ENCODE measurements at regions not wholly inside any gene's neighbourhood (a gene's known extent, or its start where the extent isn't known, plus 50 kb on each side); places are given as distances from the start of the nearest gene placed in this dataset.

- TF ChIP-seq CTCF (IDR thresholded peaks at IDR 0.05; ENCODE audit: insufficient read depth, low read length, poor library complexity, severe bottlenecking) (no peak), EZH2phosphoT487 (conservative IDR thresholded peaks at IDR 0.05; ENCODE audit: low read length) (no peak)
- Histone ChIP-seq H3K79me2 (ENCODE audit: insufficient read depth, low read length) (no peaks in the 10 kb centered on the region), H3K36me3 (ENCODE audit: low read length) (no peaks in the 10 kb centered on the region), H4K20me1 (ENCODE audit: low read depth, low read length) (no peaks in the 10 kb centered on the region), H3K27ac (ENCODE audit: low read depth, low read length) (no peak overlapping the region), H3K4me2 (ENCODE audit: low read depth, low read length, poor library complexity, severe bottlenecking) (no peak overlapping the region), H3K9me2 (replicated peaks; ENCODE audit: insufficient read depth, low read length) (no peaks in the 10 kb centered on the region), H3K9ac (ENCODE audit: low read length) (no peak overlapping the region), H3F3A (ENCODE audit: insufficient read depth) (no peaks in the 10 kb centered on the region), H3K9me3 (ENCODE audit: insufficient read depth, low read length) (no peaks in the 10 kb centered on the region), H2AFZ (ENCODE audit: low read depth, low read length, severe bottlenecking) (no peak overlapping the region), H3K27me3 (ENCODE audit: low read length) (no peaks in the 10 kb centered on the region), H3K4me3 (ENCODE audit: insufficient read depth, low read length, poor library complexity, severe bottlenecking) (no peak overlapping the region)
These were observed 684.9 kb upstream of the TMEM132C start for GRCh38 chr12:127582074-127582473.

GRCh38 chr12:127583041-127583440, 683.9 kb upstream of the TMEM132C start:
- H3K27me3 ChIP-seq (ENCODE audit: low read length), result no peaks in the 10 kb centered on the region
- H3K4me2 ChIP-seq (ENCODE audit: low read depth, low read length, poor library complexity, severe bottlenecking), result no peak overlapping the region
- H3F3A ChIP-seq (ENCODE audit: insufficient read depth), result no peaks in the 10 kb centered on the region
- no peaks in the 10 kb centered on the region for H3K36me3 ChIP-seq (ENCODE audit: low read length)
- no peak overlapping the region for H3K9ac ChIP-seq (ENCODE audit: low read length)
- H4K20me1 ChIP-seq (ENCODE audit: low read depth, low read length), result no peaks in the 10 kb centered on the region
- no peaks in the 10 kb centered on the region for H3K9me2 ChIP-seq (replicated peaks; ENCODE audit: insufficient read depth, low read length)
- no peak overlapping the region for H3K27ac ChIP-seq (ENCODE audit: low read depth, low read length)
- no peaks in the 10 kb centered on the region for H3K79me2 ChIP-seq (ENCODE audit: insufficient read depth, low read length)
- TF ChIP-seq EZH2phosphoT487 (conservative IDR thresholded peaks at IDR 0.05; ENCODE audit: low read length), result no peak
- no peak for TF ChIP-seq CTCF (IDR thresholded peaks at IDR 0.05; ENCODE audit: insufficient read depth, low read length, poor library complexity, severe bottlenecking)
- no peaks in the 10 kb centered on the region for H3K9me3 ChIP-seq (ENCODE audit: insufficient read depth, low read length)
- H3K4me3 ChIP-seq (ENCODE audit: insufficient read depth, low read length, poor library complexity, severe bottlenecking), result no peak overlapping the region
- no peak overlapping the region for H2AFZ ChIP-seq (ENCODE audit: low read depth, low read length, severe bottlenecking)

GRCh38 chr12:127588249-127588648, 678.7 kb upstream of the TMEM132C start:
- no peaks in the 10 kb centered on the region for H3K9me2 ChIP-seq (replicated peaks; ENCODE audit: insufficient read depth, low read length)
- TF ChIP-seq EZH2phosphoT487 (conservative IDR thresholded peaks at IDR 0.05; ENCODE audit: low read length) (no peak), CTCF (IDR thresholded peaks at IDR 0.05; ENCODE audit: insufficient read depth, low read length, poor library complexity, severe bottlenecking) (no peak)
- no peaks in the 10 kb centered on the region for H3K79me2 ChIP-seq (ENCODE audit: insufficient read depth, low read length)
- H3K27ac ChIP-seq (ENCODE audit: low read depth, low read length), result no peak overlapping the region
- no peaks in the 10 kb centered on the region for H3K9me3 ChIP-seq (ENCODE audit: insufficient read depth, low read length)
- no peaks in the 10 kb centered on the region for H3K36me3 ChIP-seq (ENCODE audit: low read length)
- H3K27me3 ChIP-seq (ENCODE audit: low read length), result no peaks in the 10 kb centered on the region; the same call in 1 of the 2 replicates
- H3F3A ChIP-seq (ENCODE audit: insufficient read depth), result no peaks in the 10 kb centered on the region
- no peak overlapping the region for H3K4me2 ChIP-seq (ENCODE audit: low read depth, low read length, poor library complexity, severe bottlenecking)
- no peak overlapping the region for H3K9ac ChIP-seq (ENCODE audit: low read length)
- H3K4me3 ChIP-seq (ENCODE audit: insufficient read depth, low read length, poor library complexity, severe bottlenecking), result no peak overlapping the region
- H2AFZ ChIP-seq (ENCODE audit: low read depth, low read length, severe bottlenecking), result no peak overlapping the region
- no peaks in the 10 kb centered on the region for H4K20me1 ChIP-seq (ENCODE audit: low read depth, low read length)
